Fibroblast of the aortic adventitia (primary cell): ENCODE measurements at regions not wholly inside any gene's neighbourhood (a gene's known extent, or its start where the extent isn't known, plus 50 kb on each side); places are given as distances from the start of the nearest gene placed in this dataset.
"Not testable (repeated sequence)": the region's sequence is repeated elsewhere in the genome, so short reads cannot be mapped to it uniquely, and the experiment has no call there.

ENCODE experiments used
- DNase-seq: peaks from one replicate; pipeline ENCODE4 v3.0.0-alpha.2; 2010; ENCODE audit warnings: low read depth
- H3K4me3 ChIP-seq: 2 replicates; pipeline ENCODE4 v1.5.1; 2011; ENCODE audit warnings: low read depth, mild to moderate bottlenecking, control low read depth, low read length, moderate library complexity
- TF ChIP-seq, protein P1 (sequence below): IDR thresholded peaks from 2 replicates; pipeline ENCODE4 v1.5.1; 2011; ENCODE audit warnings: mild to moderate bottlenecking, low read length, control low read depth, inconsistent platforms; ENCODE audit not compliant: insufficient read depth

DNA sequence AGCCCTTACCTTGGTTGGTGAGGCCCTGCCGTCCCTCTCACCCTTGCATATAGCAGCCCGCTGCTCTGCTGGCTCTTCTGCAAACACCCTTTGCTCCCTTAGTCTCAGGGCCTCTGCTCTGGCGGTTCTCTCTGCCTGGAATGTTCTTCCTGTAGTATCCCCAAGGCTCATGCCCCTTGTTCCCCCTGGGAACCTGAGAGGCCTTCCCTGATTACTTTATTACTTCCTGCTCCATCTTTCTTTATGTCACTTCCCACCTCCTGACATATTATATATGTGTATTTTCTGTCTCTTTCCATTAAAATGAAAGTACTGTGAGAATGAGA is 73.9 kb upstream of the SPRY4 start:
- no peak for DNase-seq
- TF ChIP-seq, protein P1, sequence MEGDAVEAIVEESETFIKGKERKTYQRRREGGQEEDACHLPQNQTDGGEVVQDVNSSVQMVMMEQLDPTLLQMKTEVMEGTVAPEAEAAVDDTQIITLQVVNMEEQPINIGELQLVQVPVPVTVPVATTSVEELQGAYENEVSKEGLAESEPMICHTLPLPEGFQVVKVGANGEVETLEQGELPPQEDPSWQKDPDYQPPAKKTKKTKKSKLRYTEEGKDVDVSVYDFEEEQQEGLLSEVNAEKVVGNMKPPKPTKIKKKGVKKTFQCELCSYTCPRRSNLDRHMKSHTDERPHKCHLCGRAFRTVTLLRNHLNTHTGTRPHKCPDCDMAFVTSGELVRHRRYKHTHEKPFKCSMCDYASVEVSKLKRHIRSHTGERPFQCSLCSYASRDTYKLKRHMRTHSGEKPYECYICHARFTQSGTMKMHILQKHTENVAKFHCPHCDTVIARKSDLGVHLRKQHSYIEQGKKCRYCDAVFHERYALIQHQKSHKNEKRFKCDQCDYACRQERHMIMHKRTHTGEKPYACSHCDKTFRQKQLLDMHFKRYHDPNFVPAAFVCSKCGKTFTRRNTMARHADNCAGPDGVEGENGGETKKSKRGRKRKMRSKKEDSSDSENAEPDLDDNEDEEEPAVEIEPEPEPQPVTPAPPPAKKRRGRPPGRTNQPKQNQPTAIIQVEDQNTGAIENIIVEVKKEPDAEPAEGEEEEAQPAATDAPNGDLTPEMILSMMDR, result no peak
- H3K4me3 ChIP-seq, result no peak overlapping the region

DNA sequence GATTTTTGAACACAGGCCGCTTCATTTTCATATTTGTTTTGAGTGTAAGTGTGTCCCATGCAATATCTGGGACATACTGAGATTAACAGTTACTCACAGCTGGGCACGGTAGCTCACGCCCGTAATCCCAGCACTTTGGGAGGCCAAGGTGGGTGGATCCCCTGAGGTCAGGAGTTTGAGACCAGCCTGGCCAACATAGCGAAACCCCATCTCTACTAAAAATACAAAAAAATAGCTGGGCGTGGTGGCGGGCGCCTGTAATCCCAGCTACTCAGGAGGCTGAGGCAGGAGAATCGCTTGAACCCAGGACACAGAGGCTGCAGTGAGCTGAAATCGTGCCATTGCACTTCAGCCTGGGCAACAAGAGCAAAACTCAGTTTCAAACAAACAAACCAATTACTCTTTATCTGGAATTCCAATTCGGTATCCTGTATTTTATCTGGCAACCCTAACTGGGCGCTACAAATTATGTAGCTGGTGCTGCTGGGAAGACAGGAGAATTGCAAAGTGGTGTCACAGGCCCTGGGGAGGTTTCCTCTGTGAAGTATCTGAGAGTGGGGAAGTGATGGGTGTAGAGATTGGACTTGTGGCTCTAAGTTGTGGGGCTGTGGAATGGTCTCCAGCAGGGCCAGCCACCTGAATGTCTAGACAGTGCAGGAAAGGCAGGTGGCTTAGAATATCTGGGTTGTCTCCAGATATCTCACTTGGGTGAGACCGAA is 73.3 kb upstream of the SPRY4 start:
- not testable (repeated sequence) for H3K4me3 ChIP-seq, DNase-seq

DNA sequence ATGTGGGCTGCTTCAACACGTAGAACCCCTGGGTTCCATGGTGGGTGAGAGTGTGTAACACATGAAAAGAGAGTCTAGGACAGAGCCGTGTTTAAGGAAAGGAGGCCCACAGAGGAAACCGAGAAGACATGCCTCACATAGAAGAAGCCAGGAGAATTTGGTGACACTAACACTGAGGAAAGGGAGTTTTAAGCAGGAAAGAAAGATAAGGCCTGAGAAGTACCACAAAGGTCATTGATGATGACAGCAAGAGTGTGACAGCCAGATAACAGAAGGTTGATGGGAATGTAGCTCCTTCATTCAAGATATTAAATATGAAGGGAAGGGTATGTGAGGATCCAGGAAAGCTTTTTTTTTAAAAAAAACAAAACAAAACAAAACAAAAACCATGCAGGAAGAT is 72.4 kb upstream of the SPRY4 start:
- H3K4me3 ChIP-seq, result no peak overlapping the region
- TF ChIP-seq, protein P1, result no peak
- no peak for DNase-seq

DNA sequence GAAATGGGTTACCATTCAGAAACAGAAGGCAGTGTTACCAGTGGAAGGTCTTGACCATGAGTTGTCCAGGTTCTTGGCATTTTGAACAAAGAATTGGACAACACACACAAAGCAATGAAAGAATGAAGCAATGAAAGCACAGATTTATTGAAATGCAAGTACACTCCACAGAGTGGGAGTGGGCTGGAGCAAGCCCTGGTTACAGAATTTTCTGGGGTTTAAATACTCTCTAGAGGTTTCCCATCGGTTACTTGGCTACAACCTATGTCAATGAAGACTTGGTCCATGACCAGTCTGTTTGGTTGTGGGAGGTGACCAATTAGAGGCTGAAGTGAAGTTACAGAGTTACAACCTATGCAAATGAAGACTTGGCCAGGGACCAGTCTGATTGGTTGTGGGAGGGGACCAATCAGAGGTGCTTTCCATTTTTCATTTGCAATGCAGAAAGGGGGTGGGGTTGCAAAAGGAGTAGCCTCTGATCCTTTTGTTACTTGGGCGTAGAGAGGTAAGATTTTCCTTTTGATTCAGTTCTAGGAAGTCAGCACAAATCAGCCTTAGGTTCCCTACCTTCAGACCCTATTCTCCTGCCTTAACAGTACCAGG is 71.7 kb upstream of the SPRY4 start:
- DNase-seq, result no peak
- TF ChIP-seq, protein P1, result no peak
- H3K4me3 ChIP-seq, result no peak overlapping the region

DNA sequence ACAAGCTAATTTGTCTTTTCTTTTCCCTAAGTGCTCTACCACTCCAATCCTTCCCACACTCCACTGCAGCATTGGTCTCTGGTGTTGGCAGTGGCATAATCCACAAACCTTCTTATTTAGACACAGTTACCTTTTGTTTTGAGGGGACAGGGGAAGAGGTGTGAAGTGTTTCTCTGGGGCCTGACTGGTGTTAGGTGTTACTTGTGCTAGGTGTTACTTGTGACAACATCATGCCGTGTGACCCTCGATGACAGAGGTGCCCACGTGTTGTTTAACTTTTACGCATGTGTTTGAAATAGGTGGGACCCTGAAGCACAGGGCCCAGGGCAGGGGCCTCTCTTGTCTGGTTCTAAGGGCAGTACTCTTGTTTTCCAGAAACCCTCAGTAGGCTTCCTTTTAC is 70.5 kb upstream of the SPRY4 start:
- no peak overlapping the region for H3K4me3 ChIP-seq
- no peak for DNase-seq
- TF ChIP-seq, protein P1, result no peak

DNA sequence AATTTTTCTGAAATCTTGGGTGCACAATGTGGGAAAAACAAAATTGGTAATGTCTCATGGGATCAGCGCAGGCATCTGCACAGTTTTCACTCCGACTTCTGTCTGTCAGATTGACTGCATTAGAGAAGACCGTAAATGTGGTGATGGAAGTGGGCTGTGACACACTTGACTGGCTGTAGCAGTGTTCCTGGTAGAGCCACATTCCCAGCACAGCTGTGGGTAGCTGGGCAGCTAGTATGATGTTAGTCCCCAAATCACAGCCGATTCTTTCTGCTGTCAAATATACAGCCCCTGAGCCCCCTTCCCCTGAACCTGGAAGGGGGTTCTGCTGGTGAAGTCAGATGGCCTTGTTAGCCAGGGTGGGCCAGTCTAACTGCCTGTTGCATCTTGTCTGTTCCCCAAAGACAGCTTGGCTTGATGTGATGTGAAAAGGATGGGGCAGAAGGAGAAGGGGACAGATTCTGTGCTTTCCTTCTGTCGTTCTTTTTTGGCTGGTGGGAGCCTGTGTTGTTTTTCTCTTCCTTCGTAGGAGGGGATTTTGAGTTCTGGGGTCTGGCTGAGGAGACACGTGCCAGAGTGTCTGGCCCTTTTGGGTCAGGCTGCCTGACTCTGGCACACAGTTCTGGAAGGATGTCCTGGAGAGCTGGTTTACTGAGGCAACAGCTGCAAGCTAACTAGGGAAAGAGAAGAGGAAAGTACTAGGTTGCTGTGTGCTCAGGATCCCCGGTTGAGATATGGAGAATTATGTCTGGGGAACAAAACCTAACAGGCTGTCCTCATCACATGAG is 66.4 kb upstream of the SPRY4 start:
- TF ChIP-seq, protein P1, result no peak
- no peak for DNase-seq
- H3K4me3 ChIP-seq, result no peak overlapping the region

DNA sequence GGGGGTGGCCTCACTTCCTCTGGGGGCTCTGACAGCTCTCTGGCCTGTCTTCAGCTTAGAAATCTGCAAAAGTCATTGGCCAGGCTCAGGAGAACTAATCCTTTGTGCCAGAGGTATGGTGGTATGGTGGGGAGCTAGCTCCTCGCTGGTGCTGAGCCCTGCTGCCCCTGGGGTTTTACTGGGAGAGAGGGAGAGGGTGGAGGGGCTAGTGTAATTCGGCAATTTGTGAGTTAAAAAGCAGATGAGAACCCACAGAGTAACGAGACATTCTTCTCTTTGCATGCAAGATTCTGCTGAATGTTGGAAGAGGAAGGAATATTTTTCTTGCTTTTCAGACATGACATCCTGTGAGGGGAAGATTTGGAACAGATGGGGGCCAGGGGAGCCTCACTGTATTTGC is 65.5 kb upstream of the SPRY4 start:
- DNase-seq, result peak; percentile 17
- no peak overlapping the region for H3K4me3 ChIP-seq
- TF ChIP-seq, protein P1, result no peak
